ENCODE measurements at regions not wholly inside any gene's neighbourhood (a gene's known extent, or its start where the extent isn't known, plus 50 kb on each side); places are given as distances from the start of the nearest gene placed in this dataset.

DNA sequence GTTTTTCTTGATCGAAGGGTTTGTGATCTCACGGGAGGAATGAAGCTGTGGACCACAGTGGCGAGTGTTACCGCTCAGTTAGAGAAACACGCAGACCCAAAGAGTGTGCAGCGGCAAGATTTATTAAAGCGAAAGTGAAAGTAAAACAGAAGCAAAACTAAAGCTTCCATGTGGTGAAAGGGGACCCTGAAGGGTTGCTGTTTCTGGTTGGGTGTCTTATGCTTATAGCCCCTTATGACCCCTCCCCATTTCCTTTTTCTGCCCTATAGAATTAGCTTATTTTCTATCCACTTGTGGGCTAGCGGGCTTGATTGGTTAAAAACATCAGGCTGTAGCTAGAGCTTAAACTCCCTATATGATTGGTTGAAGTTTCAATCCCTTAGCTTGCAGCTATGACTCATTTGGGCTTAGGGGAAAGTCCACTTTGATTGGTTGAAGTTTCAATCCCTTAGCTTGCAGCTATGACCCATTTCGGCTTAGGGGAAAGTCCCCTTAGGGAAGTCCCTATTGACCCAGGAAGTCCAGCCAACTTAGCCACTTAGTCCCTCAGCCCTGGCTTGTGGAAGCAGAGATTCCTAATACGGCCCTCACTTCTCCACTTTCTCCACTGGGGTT lies 171.2 kb upstream of the NWD2 start:
- DNase-seq (ENCODE audit: low read depth): no peak

DNA sequence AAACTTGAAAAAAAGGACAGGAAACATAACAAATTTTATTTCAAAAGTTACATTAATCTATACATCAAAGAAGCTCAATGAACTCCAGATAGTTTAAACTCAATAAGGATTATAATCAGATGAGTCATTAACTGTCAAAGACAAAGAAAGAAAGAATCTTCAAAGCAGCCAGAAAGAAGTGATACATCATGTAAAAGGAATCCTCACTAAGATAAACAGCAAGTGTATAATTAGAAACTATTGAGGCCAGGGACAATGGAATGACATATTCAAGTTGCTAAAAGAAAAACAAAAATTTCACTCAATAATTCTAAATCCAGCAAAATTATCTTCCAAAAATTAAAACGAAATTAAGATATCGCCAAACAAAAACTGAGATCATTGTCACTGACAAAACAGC lies 161.6 kb upstream of the NWD2 start:
- DNase-seq (ENCODE audit: low read depth): peak; percentile 3

DNA sequence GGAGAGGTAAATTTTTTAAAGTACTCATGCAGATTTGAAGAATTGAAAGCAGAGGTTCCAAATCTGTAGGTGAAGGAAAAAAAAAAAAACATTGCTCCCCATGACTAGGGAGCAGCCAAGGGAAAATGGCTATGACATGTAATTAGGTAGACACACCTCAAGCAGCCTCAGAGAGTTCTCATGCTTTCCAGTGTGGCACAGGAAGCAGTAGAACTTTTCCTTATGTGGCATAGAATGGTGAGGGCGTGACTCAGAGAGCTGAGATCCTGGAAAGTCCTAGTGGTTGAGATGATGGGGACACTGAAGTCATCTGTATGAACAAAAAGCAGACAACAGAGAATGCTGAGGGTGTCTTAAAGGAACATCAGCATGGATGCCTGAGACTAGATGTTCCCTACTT lies 148.6 kb upstream of the NWD2 start:
- DNase-seq (ENCODE audit: low read depth): no peak

DNA sequence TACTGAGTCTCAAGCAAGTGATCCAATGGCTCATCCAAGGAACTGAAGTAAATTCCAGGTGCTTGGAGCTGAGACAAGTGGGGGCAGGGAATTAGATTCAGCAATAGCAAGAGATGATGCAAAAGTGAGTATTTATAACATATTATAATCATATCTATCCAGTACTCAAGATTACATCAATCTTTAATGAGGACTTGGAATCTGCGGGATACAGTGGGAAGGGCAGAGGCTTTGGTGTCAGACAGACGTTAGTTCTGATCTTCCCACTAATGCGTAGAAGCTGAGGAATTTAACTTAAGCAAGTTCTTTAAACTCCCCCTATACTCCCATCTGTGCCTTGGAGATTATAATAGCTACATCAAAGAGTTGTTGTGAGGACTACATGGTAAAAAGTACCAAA lies 143.4 kb upstream of the NWD2 start:
- DNase-seq (ENCODE audit: low read depth): no peak

DNA sequence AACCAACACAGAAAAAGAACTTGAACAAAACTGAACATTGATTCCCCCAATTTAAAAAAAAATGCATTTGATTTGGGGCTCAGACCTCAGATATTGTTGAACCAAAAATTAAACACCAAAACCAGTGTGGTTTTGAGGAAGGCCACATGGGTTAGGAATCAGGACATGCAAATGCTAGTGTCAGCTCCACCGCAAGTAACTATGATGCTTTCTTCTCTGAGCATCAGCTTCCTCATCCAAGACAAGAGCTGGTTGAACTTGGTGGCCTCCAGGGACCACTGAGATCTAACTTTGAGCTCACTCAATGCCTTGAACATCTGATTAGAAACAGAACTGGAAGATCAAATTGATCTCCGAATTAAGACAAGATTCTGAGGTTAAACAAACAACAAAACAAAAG lies 142.9 kb upstream of the NWD2 start:
- no peak for DNase-seq (ENCODE audit: low read depth)

DNA sequence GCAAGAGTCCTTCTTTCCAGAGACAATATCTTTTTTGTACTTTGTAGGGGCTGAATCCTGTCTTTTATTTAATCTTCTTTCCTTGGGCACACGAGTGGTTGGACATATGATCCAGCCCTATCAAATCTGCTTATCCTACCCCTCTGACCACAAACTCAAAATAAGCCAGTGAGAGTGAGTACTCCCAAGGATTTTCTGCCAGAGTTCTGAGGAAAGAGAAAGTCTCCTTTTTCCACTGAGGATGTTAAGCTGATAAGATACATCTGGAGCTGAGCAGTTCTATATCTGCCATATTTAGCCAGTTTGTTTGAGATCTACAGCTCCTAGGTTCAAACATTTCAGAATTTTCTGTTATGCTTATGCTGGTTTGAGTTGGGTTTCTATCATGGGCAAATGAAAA lies 134.8 kb upstream of the NWD2 start:
- DNase-seq (ENCODE audit: low read depth): no peak

DNA sequence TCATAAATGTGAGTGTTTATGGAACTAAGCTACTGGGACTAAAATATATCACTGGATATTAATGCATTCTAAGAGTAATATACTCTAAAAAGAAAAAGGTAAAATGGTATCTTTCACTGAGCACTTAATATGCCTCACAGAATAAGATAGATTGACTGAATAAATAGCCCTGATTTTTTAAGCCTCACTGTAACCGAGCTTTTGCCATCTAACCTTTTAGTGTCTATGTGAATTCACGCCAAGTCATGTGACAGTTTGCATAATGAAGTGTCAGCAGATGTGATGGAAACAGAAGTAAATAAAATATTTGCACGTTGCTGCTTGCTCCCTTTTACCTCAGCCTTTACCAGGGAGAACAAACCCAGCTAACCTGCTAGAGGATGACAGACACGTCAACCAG lies 119.7 kb upstream of the NWD2 start:
- DNase-seq (ENCODE audit: low read depth): no peak

DNA sequence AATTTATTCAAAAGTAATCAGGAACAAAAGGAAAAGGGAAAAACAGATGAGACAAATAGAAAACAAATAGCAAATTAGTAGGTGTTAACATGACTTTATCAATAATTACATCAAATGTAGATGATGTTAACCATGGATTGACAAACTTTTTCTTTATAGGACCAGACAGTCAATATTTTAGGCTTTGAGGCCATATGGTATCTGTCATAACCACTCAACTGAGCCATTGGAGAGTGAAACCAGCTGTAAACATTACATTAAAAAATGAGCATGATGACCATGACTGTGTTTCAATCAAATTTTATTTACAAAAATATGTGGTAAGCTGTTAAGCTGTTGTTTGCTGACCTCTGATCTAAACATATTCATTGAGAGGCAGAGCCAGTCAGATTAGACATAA lies 118.5 kb upstream of the NWD2 start:
- no peak for DNase-seq (ENCODE audit: low read depth)

DNA sequence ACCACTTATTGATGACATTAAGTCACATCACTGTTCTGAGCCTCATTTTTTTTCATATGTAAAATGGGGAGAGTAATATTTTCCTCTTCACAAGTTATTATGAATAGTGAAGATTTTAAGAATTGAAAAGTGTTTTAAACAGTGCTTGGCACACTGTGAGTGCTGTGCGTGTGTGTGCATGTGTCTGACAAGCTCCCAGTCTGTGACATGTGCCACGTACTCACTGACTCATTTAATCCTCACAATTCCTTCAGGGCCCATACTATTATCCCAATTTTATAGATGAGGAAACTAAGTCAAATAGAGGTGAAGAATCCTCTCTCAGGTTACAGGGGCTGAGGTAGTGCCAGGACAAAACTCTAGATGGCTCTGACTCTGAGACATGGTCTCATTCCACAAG lies 114.1 kb upstream of the NWD2 start:
- no peak for DNase-seq (ENCODE audit: low read depth)

DNA sequence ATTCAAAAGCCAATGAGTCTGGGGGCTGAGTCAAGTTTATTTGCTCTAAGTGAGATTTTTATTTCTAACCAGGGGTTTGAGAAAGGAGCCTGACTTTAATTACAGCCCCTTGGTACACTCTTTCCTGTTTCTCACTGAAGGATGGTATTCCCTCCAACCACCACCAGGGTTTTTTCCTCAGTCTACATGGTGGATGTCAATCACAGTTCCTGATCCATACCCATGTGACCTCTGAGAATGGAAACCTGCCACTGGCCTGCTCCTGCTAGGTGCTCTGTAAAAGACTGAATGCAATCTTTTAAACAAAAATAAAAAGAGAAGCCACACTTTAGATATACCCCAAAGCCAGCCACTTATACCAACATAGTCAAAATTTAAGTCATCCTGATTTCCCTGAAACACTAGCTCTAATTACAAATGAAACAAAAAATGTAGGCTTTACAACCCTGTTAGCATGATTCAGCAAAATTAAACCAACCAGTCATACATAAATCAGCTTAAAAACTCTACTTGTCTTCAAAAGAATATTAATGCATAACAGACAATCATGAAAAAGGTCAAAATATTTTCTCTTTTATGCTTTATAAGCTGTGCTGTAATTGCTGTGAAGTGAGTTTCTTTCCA lies 112.1 kb upstream of the NWD2 start:
- no peak for DNase-seq (ENCODE audit: low read depth)

DNA sequence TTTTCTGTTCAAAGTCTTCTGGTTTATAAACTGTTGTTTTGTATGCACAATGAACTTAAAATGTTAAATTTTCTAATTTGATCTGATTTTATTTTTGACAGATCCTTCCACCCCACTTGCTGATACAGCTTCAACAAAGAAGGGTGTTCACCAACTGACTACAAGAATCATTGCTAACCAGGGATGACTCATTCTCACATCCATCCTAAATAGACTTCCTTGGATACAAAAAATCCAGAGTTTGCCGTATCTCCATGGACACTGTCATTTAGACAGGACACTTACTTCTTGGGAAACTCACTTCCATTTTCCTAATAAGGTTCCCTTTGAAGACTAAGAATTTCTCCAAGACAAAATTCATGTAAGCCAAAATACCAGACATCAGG lies 111.6 kb upstream of the NWD2 start:
- DNase-seq (ENCODE audit: low read depth): no peak

DNA sequence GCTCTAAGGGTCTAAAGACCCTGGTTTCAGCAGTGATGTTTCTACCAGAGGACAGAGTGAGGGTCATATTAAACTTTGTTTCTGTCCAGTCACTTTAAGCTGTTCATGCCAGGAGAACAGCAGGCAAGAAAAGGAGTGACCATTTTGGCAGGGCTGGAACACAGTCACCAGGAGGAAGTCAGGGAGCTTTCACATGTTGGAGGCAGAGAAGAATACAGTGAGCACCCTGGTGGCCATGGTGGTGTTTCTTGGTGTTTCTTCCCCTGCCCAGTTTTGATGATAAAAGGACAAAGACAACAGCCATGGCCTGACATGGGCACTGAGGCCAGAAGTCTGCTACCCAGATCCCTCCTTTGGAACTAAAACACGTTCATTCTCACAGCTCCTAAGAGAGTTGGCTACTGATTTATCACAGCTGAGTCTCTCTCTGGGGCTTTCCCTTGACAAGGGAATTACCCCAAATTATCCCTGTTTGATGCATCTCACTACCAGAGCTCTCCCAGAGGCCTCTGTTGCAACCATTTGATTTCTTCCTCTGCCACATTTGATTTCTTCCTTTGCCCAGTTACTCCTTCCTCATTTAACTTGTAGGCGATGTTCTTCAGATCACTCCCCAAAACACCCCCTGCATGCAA lies 106.4 kb upstream of the NWD2 start:
- no peak for DNase-seq (ENCODE audit: low read depth)

DNA sequence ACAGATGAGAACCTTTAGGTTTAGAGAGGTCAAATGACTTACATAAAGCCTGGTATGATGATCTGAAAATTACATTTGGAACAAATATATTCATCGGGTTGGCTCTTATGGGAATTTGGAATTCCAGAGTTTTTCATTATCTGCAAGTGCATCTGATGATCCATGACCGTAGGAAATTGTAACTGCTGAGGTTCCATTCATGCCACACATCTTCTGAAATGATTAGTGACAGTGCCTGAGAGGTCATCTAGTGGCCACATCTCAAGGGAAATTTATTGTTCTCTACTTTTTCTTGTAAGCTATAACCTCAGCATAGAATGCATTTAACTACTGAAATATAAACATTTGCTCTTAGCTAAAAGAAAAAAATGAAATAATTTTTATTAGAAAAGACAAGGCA lies 105.8 kb upstream of the NWD2 start:
- DNase-seq (ENCODE audit: low read depth): no peak

DNA sequence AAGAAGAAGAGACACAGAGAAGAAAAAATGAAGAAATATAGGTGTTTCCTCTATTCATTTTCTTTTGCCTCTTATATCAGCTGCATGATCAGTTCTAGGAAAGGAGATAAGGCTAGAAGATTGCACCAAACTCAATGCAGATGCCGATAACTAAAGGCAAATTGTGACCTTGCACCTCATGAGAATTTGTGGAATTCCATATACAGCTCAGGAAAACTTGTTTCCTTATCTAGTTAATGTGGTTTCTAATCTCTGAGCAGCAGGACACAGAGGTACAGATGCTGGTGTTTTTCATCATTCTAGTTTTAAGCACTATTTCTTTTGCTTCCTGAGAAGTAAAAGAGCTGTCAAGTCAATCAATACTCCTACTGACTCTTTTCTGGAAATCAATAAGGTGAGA lies 104.6 kb upstream of the NWD2 start:
- DNase-seq (ENCODE audit: low read depth): no peak

DNA sequence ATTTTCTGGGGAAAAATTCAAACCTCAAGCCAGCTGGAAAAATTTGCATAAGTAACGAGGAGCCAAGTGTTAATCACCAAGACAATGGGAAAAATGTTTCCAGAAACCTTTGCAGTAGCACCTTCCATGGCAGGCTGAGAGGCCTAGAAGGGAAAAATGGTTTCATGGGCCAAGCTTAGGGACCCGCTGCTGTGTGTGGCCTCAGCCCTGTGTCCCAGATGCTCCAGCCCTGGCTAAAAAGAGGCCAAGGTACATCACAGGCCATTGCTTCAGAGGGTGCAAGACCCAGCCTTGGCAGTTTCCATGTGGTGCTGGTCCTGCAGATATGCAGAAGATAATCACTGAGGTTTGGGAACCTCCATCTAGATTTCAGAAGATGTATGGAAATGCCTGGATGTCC lies 98.3 kb upstream of the NWD2 start:
- DNase-seq (ENCODE audit: low read depth): no peak

DNA sequence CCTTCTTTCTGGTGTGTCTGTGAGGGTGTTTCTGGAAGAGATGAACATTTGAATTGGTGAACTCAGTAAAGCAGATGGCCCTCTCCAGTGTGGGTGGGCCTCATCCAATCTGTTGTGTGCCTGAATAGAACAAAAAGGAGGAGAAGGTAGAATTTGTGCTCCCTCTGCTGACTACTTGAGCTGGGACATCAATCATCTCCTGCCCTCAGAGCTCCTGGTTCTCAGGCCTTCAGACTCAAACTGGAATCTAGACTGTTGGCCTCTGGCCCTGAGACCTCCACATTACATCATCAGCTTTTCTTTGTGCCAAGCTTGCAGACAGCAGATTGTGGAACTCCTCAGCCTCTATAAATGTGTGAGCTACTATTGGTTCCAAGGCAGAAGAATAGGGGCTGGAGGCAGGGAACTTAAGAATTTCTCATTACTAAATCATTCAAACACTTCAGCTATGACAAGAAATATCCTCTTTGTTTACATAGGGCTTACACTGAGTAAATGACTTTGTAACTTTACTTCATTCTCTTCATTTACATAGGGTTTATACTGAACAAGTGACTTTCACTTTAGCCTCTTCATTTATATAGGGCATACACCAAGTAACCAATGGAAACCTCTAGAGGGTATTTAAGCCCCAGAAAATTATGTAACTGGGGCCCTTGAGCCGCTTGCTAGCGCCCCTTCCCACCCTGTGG lies 86.9 kb upstream of the NWD2 start:
- no peak for DNase-seq (ENCODE audit: low read depth)

DNA sequence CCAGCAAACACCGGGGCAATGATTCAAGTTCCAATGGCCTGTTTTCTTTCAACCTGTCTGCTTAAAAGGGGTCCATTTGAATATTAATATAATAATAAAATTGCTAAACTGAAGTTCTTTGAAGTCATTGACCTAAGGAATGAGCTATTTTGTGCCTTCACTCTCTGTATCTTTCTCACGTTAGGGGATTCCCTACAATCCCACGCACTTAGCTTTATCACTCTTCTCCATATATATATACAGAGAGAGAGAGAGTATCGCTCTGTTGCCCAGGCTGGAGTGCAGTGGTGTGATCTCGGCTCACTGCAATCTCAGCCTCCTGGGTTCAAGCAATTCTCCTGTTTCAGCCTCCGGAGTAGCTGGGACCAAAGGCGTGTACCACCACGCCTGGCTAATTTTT lies 83.9 kb upstream of the NWD2 start:
- DNase-seq (ENCODE audit: low read depth): no peak

DNA sequence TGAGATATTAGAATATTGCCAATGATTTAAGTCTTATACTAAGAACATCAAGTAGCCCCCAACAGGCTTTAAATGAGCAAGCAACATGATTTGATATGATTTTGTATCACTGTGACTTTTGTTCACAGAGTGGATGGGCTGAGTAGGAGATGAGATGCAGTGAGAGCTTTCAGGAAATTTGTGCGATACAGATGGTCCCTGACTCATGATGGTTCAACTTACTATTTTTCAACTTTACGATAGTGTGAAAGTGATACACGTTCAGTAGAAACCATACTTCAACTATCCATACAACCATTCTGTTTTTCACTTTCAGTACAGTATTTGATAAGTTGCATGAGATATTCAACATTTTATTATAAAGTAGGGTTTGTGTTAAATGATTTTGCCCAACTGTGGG lies 78.7 kb upstream of the NWD2 start:
- no peak for DNase-seq (ENCODE audit: low read depth)

DNA sequence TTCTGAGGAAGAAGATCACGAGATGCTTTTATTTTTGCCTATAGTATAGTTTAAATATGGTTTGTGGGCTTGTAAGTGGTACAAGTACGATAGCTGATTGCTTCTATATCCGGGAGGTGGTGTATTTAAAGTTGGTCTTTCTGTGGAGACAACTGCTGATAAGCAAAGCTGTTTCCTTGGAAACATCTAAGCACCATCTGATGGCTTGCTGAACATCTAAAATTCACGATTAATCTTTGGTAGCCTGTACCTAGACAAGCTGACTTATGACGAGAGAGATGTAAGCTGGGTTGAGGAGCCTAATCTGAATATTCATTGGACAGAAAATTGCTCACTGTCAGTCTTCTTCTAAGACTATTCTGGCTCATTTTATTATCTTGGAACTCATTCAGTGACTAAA lies 74.6 kb upstream of the NWD2 start:
- no peak for DNase-seq (ENCODE audit: low read depth)

DNA sequence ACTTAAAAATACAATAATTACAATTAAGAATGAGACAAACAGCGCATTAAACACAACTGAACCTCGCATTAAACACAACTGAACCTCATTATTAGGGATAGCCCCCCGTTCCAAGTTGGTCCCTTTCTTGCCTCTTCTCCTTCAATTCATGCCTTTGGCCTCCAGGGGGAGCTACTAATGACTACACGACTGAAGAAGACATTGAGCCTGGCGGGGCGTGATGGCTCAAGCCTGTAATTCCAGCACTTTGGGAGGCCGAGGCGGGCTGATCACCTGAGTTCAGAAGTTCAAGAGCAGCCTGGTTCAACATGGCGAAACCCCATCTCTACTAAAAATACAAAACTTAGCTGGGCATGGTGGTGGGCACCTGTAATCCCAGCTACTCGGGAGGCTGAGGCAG lies 56.4 kb upstream of the NWD2 start:
- no peak for DNase-seq (ENCODE audit: low read depth)
